HCT116 (cell line): ENCODE measurements at regions not wholly inside any gene's neighbourhood (a gene's known extent, or its start where the extent isn't known, plus 50 kb on each side); places are given as distances from the start of the nearest gene placed in this dataset.

Experiments used
- ATAC-seq: fragments of 200-7000 bp; cut with Tn5 transposase; 2 replicates; pipeline ENCODE4 v1.9.1; 2020; ENCODE audit warnings: mild to moderate bottlenecking, moderate library complexity
- BruUV-seq: library from RNA; stranded (reverse); fragments of 400-500 nt; replicated peaks from 2 replicates; lab custom pipeline; 2021; lab: Mats Ljungman, UMichigan
- CTCF ChIA-PET: fragments of 300-600 bp; sonication (Branson Sonifier 250); formaldehyde crosslinking; loops from one replicate; lab custom pipeline; 2021; ENCODE audit warnings: antibody characterized with exemption; lab: Charles Lee
- POLR2A ChIA-PET: fragments of 300-600, 350-600 bp; sonication (Branson Sonifier 250); formaldehyde crosslinking; loops from one replicate; lab custom pipeline; 2021; ENCODE audit warnings: antibody characterized with exemption; lab: Charles Lee
- RAD21 ChIA-PET, 2 experiments: fragments of 300-600 bp; sonication (Branson Sonifier 250); formaldehyde crosslinking; loops; one replicate each; lab custom pipeline; 2023; ENCODE audit warnings: low total read pairs in 2 of 2; ENCODE audit not compliant: uncharacterized antibody in 2 of 2, unreplicated experiment in 2 of 2, low non-redundant PET in 1 of 2; lab: Charles Lee
- DNase-seq: peaks from one replicate; pipeline ENCODE4 v3.0.0-alpha.2; 2010; ENCODE audit warnings: low read depth, low spot score
- H2AFZ ChIP-seq: fragments of 200-600 bp; shearing (Covaris generic), sonication (generic); 2 replicates; pipeline ENCODE4 v1.6.1; 2017; ENCODE audit warnings: low read depth, mixed run types, mixed read lengths, antibody characterized with exemption, low read length; ENCODE audit not compliant: poor library complexity, severe bottlenecking
- H3K27ac ChIP-seq: 2 replicates; pipeline ENCODE4 v1.5.1; 2012; ENCODE audit warnings: low read depth, low read length
- H3K27me3 ChIP-seq: fragments of 200-600 bp; sonication (generic); 2 replicates; pipeline ENCODE4 v1.6.1; 2016; ENCODE audit warnings: mixed run types, low read length, mixed read lengths; ENCODE audit not compliant: insufficient read depth
- H3K36me3 ChIP-seq, 2 experiments: fragments of 200-500 bp in 1 of 2; fragments of 200-600 bp in 1 of 2; sonication (Bioruptor generic) in 1 of 2; sonication (generic) in 1 of 2; 2 replicates each; pipeline versions ENCODE4 v1.5.1 to v1.6.1; 2014 to 2016; ENCODE audit warnings: low read length in 2 of 2, inconsistent platforms in 1 of 2, mixed read lengths in 1 of 2, mixed run types in 1 of 2; ENCODE audit not compliant: insufficient read depth in 2 of 2, control insufficient read depth in 1 of 2
- H3K4me1 ChIP-seq, 2 experiments: fragments of 200-600 bp in 1 of 2; sonication (generic) in 1 of 2; 2 replicates each; pipeline versions ENCODE4 v1.5.1 to v1.6.1; 2012 to 2017; ENCODE audit warnings: low read length in 2 of 2, inconsistent platforms in 1 of 2, mild to moderate bottlenecking in 1 of 2, mixed read lengths in 1 of 2, mixed run types in 1 of 2, moderate library complexity in 1 of 2; ENCODE audit not compliant: insufficient read depth in 2 of 2, control insufficient read depth in 1 of 2
- H3K4me2 ChIP-seq: fragments of 200-600 bp; sonication (generic); 2 replicates; pipeline ENCODE4 v1.6.1; 2017; ENCODE audit warnings: mixed run types, low read length, mixed read lengths
- H3K4me3 ChIP-seq, 2 experiments: fragments of 200-600 bp in 1 of 2; sonication (generic) in 1 of 2; replicated peaks in 1 of 2; 2 replicates each; pipeline ENCODE4 v1.5.1; 2011 to 2016; ENCODE audit warnings: low read length in 2 of 2, control low read depth in 1 of 2, low read depth in 1 of 2, mild to moderate bottlenecking in 1 of 2, mixed read lengths in 1 of 2, mixed run types in 1 of 2
- H3K79me2 ChIP-seq: fragments of 200-600 bp; sonication (generic); 2 replicates; pipeline ENCODE4 v1.6.1; 2017; ENCODE audit warnings: mild to moderate bottlenecking, mixed run types, low read length, moderate library complexity, mixed read lengths; ENCODE audit not compliant: insufficient read depth
- H3K9ac ChIP-seq: fragments of 200-600 bp; sonication (generic); 2 replicates; pipeline ENCODE4 v1.6.1; 2016; ENCODE audit warnings: low read length, mixed read lengths
- H3K9me2 ChIP-seq: fragments of 200-600 bp; sonication (generic), shearing (Covaris generic); 2 replicates; pipeline ENCODE4 v1.6.1; 2017; ENCODE audit warnings: mixed run types, mild to moderate bottlenecking, moderate library complexity; ENCODE audit not compliant: insufficient read depth
- H3K9me3 ChIP-seq, 2 experiments: fragments of 200-500 bp in 1 of 2; fragments of 200-600 bp in 1 of 2; sonication (Bioruptor generic) in 1 of 2; sonication (generic) in 1 of 2; 2 replicates each; pipeline ENCODE4 v1.6.1; 2014 to 2017; ENCODE audit warnings: low read length in 2 of 2, mixed read lengths in 2 of 2, inconsistent platforms in 1 of 2, low read depth in 1 of 2, mild to moderate bottlenecking in 1 of 2, mixed run types in 1 of 2, moderate library complexity in 1 of 2; ENCODE audit not compliant: control insufficient read depth in 1 of 2, insufficient read depth in 1 of 2
- H4K20me1 ChIP-seq: fragments of 200-600 bp; sonication (generic), shearing (Covaris generic); 2 replicates; pipeline ENCODE4 v1.6.1; 2017; ENCODE audit warnings: mixed run types, mild to moderate bottlenecking, moderate library complexity; ENCODE audit not compliant: insufficient read depth
- ELF1 ChIP-seq: IDR thresholded peaks from 2 replicates; pipeline ENCODE4 v1.6.1; 2012; ENCODE audit warnings: low read depth, borderline replicate concordance
- EZH2phosphoT487 ChIP-seq: fragments of 200-600 bp; IDR thresholded peaks from 2 replicates; pipeline ENCODE4 v1.6.1; 2018; ENCODE audit warnings: antibody characterized with exemption, borderline replicate concordance
- FOSL1 ChIP-seq: IDR thresholded peaks from 2 replicates; pipeline ENCODE4 v1.6.1; 2012; ENCODE audit warnings: low read depth
- RAD21 ChIP-seq: IDR thresholded peaks from 2 replicates; pipeline ENCODE4 v1.6.1; 2012; ENCODE audit warnings: low read depth, mild to moderate bottlenecking
- REST ChIP-seq: IDR thresholded peaks from 2 replicates; pipeline ENCODE4 v1.6.1; 2012; ENCODE audit warnings: low read depth
- SIN3A ChIP-seq: IDR thresholded peaks from 2 replicates; pipeline ENCODE4 v1.6.1; 2012; ENCODE audit warnings: low read depth
- SRF ChIP-seq: IDR thresholded peaks from 2 replicates; pipeline ENCODE4 v1.6.1; 2012; ENCODE audit warnings: low read depth
- ZNF274 ChIP-seq: fragments of 200-500 bp; sonication (Bioruptor generic); IDR thresholded peaks from 2 replicates; pipeline ENCODE4 v1.6.1; 2014; ENCODE audit warnings: mild to moderate bottlenecking, low read depth, low read length, inconsistent platforms
- intact Hi-C: fragments of 100-400 bp; cut with micrococcal nuclease; formaldehyde crosslinking; loops from 2 replicates; pipeline ENCODE4 v1.10.0; 2022

GRCh38 chr2:59295524-59296162 lies 1054.5 kb upstream of the FANCL start:
- Histone ChIP-seq H3K4me3 (no peak overlapping the region), H3K4me2 (no peak overlapping the region), H4K20me1 (no peaks in the 10 kb centered on the region), H2AFZ (no peak overlapping the region), H3K27ac (no peak overlapping the region), H3K9me3 (no peaks in the 10 kb centered on the region; a peak in 1 of 4 replicates), H3K9me2 (no peaks in the 10 kb centered on the region), H3K36me3 (no peaks in the 10 kb centered on the region), H3K79me2 (no peaks in the 10 kb centered on the region), H3K4me1 (no peaks in the 10 kb centered on the region), H3K27me3 (no peaks in the 10 kb centered on the region), H3K9ac (no peak overlapping the region)
- RAD21 ChIA-PET = no interaction called here
- DNase-seq (no peak), ATAC-seq (no peak)
- BruUV-seq = no TSS peak
- CTCF ChIA-PET = no interaction called here
- POLR2A ChIA-PET = no interaction called here
- intact Hi-C loops = no loop called here
- TF ChIP-seq EZH2phosphoT487 = no peak
- no peak for TF ChIP-seq REST
- no peak for TF ChIP-seq ELF1
- TF ChIP-seq ZNF274 = no peak
- no peak for TF ChIP-seq RAD21
- no peak for TF ChIP-seq FOSL1

- no peaks in the 10 kb centered on the region; a peak in 1 of 4 replicates for H3K9me3 ChIP-seq
- no peaks in the 10 kb centered on the region for H3K9me2 ChIP-seq
- no peak overlapping the region for H3K27ac ChIP-seq
- H3K27me3 ChIP-seq = no peaks in the 10 kb centered on the region
- TF ChIP-seq SRF (no peak), SIN3A (no peak)
- TF ChIP-seq, all 23 proteins: peak for 0
- Histone ChIP-seq H3K4me3 (no peak overlapping the region), H3K4me2 (no peak overlapping the region), H3K9ac (no peak overlapping the region), H3K4me1 (no peaks in the 10 kb centered on the region), H2AFZ (no peak overlapping the region), H3K79me2 (no peaks in the 10 kb centered on the region), H3K36me3 (no peaks in the 10 kb centered on the region), H4K20me1 (no peaks in the 10 kb centered on the region)
- ChIA-PET POLR2A (no interaction called here), CTCF (no interaction called here), RAD21 (no interaction called here)
- intact Hi-C loops = no loop called here
- ATAC-seq = no peak
- no peak for DNase-seq
- BruUV-seq = no TSS peak
Observed at GRCh38 chr2:59288771-59289170, 1047.6 kb upstream of the FANCL start.
